Left lung (tissue), 4 donors: ENCODE measurements at regions not wholly inside any gene's neighbourhood (a gene's known extent, or its start where the extent isn't known, plus 50 kb on each side); places are given as distances from the start of the nearest gene placed in this dataset.

Experiments
- ATAC-seq: fragments of 200-7000 bp; cut with Tn5 transposase; one replicate; pipeline ENCODE4 v1.9.1; 2020; ENCODE audit warnings: moderate library complexity
- DNase-seq, 4 donors: peaks; one replicate each; pipeline ENCODE4 v3.0.0-alpha.2; 2013 to 2020
- H3K27ac ChIP-seq, 2 donors: fragments of 200-600 bp; sonication (generic) in 1 of 2; one replicate each; pipeline versions ENCODE4 v1.5.0 to v1.8.0; 2020 to 2021
- H3K27me3 ChIP-seq, 2 donors: fragments of 200-600 bp; sonication (generic) in 1 of 2; one replicate each; pipeline versions ENCODE4 v1.5.0 to v1.8.0; 2020 to 2021
- H3K36me3 ChIP-seq, 2 donors: fragments of 200-600 bp; sonication (generic) in 1 of 2; one replicate each; pipeline versions ENCODE4 v1.5.0 to v1.8.0; 2020 to 2021
- H3K4me1 ChIP-seq, 2 donors: fragments of 200-600 bp; one replicate each; pipeline ENCODE4 v1.8.0; 2021
- H3K4me3 ChIP-seq, 2 donors: fragments of 200-600 bp; sonication (generic) in 1 of 2; one replicate each; pipeline versions ENCODE4 v1.5.0 to v1.8.0; 2020 to 2021; ENCODE audit warnings: mild to moderate bottlenecking in 1 of 2
- H3K9me3 ChIP-seq, 2 donors: fragments of 200-600 bp; sonication (generic) in 1 of 2; one replicate each; pipeline versions ENCODE4 v1.5.0 to v1.8.0; 2020 to 2021
- CTCF ChIP-seq, 2 donors: fragments of 200-600 bp; sonication (generic) in 1 of 2; IDR thresholded peaks; one replicate each; pipeline versions ENCODE4 v1.5.0 to v1.8.0; 2021; ENCODE audit warnings: antibody characterized with exemption in 2 of 2
- intact Hi-C, 2 donors: fragments of 100-400 bp; cut with DNase I; formaldehyde crosslinking; loops; one replicate each; pipeline versions ENCODE4 v1.11.2 to v1.14.2; 2022
- donor health status: DM: no; HTN: yes; CAD: no.
- donor health status: DM: no; HTN: no; CAD: no.

GRCh38 chr6:67897998-67898607 lies 737.0 kb upstream of the ADGRB3 start:
- DNase-seq = no peak
- no peak overlapping the region for H3K27ac ChIP-seq
- H3K4me1 ChIP-seq = no peaks in the 10 kb centered on the region
- intact Hi-C loops = no loop called here
- no peak overlapping the region for H3K4me3 ChIP-seq
- no peaks in the 10 kb centered on the region for H3K27me3 ChIP-seq
- ATAC-seq = no peak
- no peaks in the 10 kb centered on the region for H3K36me3 ChIP-seq
- peaks cover 0 to 6% of the 10 kb centered on the region in 2 donors for H3K9me3 ChIP-seq
- TF ChIP-seq CTCF (IDR thresholded peaks at IDR 0.05) = no peak

- intact Hi-C loops = no loop called here
Observed at GRCh38 chr6:67896476-67896875, 738.6 kb upstream of the ADGRB3 start.

GRCh38 chr6:67889682-67889995 lies 745.4 kb upstream of the ADGRB3 start:
- Histone ChIP-seq H3K36me3 (no peaks in the 10 kb centered on the region), H3K27ac (no peak overlapping the region), H3K27me3 (no peaks in the 10 kb centered on the region), H3K4me3 (no peak overlapping the region), H3K4me1 (no peaks in the 10 kb centered on the region), H3K9me3 (peaks cover 0 to 22% of the 10 kb centered on the region in 2 donors)
- intact Hi-C loops = no loop called here
- ATAC-seq = no peak
- no peak for TF ChIP-seq CTCF (IDR thresholded peaks at IDR 0.05)
- DNase-seq = no peak

More at GRCh38 chr6:67896476-67896875, 738.6 kb upstream of the ADGRB3 start:
- H3K4me1 ChIP-seq = no peaks in the 10 kb centered on the region
- no peak for ATAC-seq
- H3K27ac ChIP-seq = no peak overlapping the region
- no peaks in the 10 kb centered on the region for H3K36me3 ChIP-seq
- H3K4me3 ChIP-seq = no peak overlapping the region
- H3K9me3 ChIP-seq = no peaks in the 10 kb centered on the region
- H3K27me3 ChIP-seq = no peaks in the 10 kb centered on the region
- TF ChIP-seq CTCF (IDR thresholded peaks at IDR 0.05) = no peak
- no peak for DNase-seq

- H3K4me3 ChIP-seq = no peak overlapping the region
- DNase-seq = peak in 1 of 4 donors; percentile 26
- peaks cover 0 to 24% of the 10 kb centered on the region in 2 donors for H3K9me3 ChIP-seq
- intact Hi-C loops = no loop called here
- no peaks in the 10 kb centered on the region for H3K36me3 ChIP-seq
- TF ChIP-seq CTCF (IDR thresholded peaks at IDR 0.05) = no peak
- no peaks in the 10 kb centered on the region for H3K4me1 ChIP-seq
- no peak overlapping the region for H3K27ac ChIP-seq
- no peaks in the 10 kb centered on the region for H3K27me3 ChIP-seq
- no peak for ATAC-seq
Observed at GRCh38 chr6:67888886-67889681, 746.0 kb upstream of the ADGRB3 start.

GRCh38 chr6:67888546-67888885 lies 746.6 kb upstream of the ADGRB3 start:
- H3K27me3 ChIP-seq = no peaks in the 10 kb centered on the region
- H3K9me3 ChIP-seq = peaks cover 0 to 27% of the 10 kb centered on the region in 2 donors
- intact Hi-C loops = no loop called here
- H3K4me3 ChIP-seq = no peak overlapping the region
- no peak overlapping the region for H3K27ac ChIP-seq
- H3K4me1 ChIP-seq = no peaks in the 10 kb centered on the region
- DNase-seq = peak in 1 of 4 donors; percentile 27
- no peak for TF ChIP-seq CTCF (IDR thresholded peaks at IDR 0.05)
- H3K36me3 ChIP-seq = no peaks in the 10 kb centered on the region
- ATAC-seq = no peak
